ENCODE measurements at regions not wholly inside any gene's neighbourhood (a gene's known extent, or its start where the extent isn't known, plus 50 kb on each side); places are given as distances from the start of the nearest gene placed in this dataset.

GRCh38 chr2:144944546-144945220 is 424.8 kb upstream of the ZEB2 start:
- H3K9me3 ChIP-seq = no peaks in the 10 kb centered on the region
- intact Hi-C loops (cut with DNase I) = no loop called here
- no peak overlapping the region for H3K27ac ChIP-seq
- ATAC-seq (no peak), DNase-seq (no peak)
- no peak for TF ChIP-seq CTCF (IDR thresholded peaks at IDR 0.05)
- H3K27me3 ChIP-seq (ENCODE audit: insufficient read depth in 3 of 3, low read length in 2 of 3) = peaks cover 0 to 2% (median 0%) of the 10 kb centered on the region in 3 donors
- 87 to 90% (median 88%) methylated on average over 5 of the region's 5 CpGs for WGBS, 3 donors
- H3K4me1 ChIP-seq = no peaks in the 10 kb centered on the region
- no peaks in the 10 kb centered on the region for H3K36me3 ChIP-seq (ENCODE audit: insufficient read depth in 1 of 2, low read depth in 1 of 2)
- H3K4me3 ChIP-seq = no peak overlapping the region

GRCh38 chr2:144943986-144944385 is 424.1 kb upstream of the ZEB2 start:
- DNase-seq (no peak), ATAC-seq (no peak)
- no peak for TF ChIP-seq CTCF (IDR thresholded peaks at IDR 0.05)
- no peaks in the 10 kb centered on the region for H3K9me3 ChIP-seq
- H3K4me3 ChIP-seq = no peak overlapping the region
- H3K27me3 ChIP-seq (ENCODE audit: insufficient read depth in 3 of 3, low read length in 2 of 3) = peaks cover 0 to 2% (median 0%) of the 10 kb centered on the region in 3 donors
- no peaks in the 10 kb centered on the region for H3K36me3 ChIP-seq (ENCODE audit: insufficient read depth in 1 of 2, low read depth in 1 of 2)
- H3K27ac ChIP-seq = no peak overlapping the region
- H3K4me1 ChIP-seq = no peaks in the 10 kb centered on the region
- intact Hi-C loops (cut with DNase I) = no loop called here
- 20 to 42% (median 37%) methylated on average over 2 of the region's 2 CpGs for WGBS, 3 donors

GRCh38 chr2:144943293-144943941 is 423.5 kb upstream of the ZEB2 start:
- no peak for ATAC-seq
- H3K36me3 ChIP-seq (ENCODE audit: insufficient read depth in 1 of 2, low read depth in 1 of 2) = no peaks in the 10 kb centered on the region
- peaks cover 0 to 2% (median 0%) of the 10 kb centered on the region in 3 donors for H3K27me3 ChIP-seq (ENCODE audit: insufficient read depth in 3 of 3, low read length in 2 of 3)
- no peak overlapping the region for H3K27ac ChIP-seq
- no peak for DNase-seq
- H3K4me3 ChIP-seq = no peak overlapping the region
- no peak for TF ChIP-seq CTCF (IDR thresholded peaks at IDR 0.05)
- H3K9me3 ChIP-seq = no peaks in the 10 kb centered on the region
- H3K4me1 ChIP-seq = no peaks in the 10 kb centered on the region
- WGBS, 3 donors = 50 to 56% (median 52%) methylated on average over 5 of the region's 5 CpGs
- intact Hi-C loops (cut with DNase I) = no loop called here

DNA sequence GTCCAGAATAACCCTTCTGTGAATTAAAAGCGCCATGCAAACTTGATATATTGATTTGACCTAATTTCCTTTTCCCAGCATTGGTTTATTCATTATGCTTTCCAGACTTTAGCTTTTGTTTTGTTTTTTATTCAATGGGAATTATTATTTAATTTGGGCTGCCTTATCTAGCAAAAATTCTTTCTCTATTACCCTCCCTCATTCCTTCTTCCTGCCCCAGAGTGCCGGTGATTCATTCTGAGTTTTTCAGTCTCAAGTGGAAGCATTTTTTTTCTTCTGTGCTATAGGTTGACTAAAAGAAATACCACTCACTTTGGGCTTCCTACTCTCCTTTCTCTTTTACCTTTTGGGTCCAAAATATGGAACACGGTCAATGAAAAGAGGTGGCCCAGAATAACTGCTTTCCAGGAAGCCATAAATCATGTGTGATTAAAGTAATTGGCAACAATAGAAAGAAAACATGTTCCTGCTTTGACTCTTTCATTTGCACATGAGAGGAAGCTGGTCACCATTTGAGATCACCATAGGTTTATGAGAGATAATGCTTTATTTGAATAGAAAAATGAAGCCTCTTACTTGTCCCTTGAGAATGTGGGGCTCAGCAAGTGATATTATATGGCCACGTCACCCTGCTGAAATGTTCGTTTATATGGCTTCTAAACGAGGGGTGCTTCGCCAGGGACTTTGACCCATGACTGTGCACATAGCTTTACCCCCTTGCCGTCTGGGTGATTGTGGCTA is 422.8 kb upstream of the ZEB2 start:
- TF ChIP-seq CTCF (IDR thresholded peaks at IDR 0.05) = no peak
- DNase-seq = no peak
- Histone ChIP-seq H3K4me3 (no peak overlapping the region), H3K27ac (no peak overlapping the region), H3K36me3 (ENCODE audit: insufficient read depth in 1 of 2, low read depth in 1 of 2) (no peaks in the 10 kb centered on the region), H3K9me3 (no peaks in the 10 kb centered on the region), H3K27me3 (ENCODE audit: insufficient read depth in 3 of 3, low read length in 2 of 3) (peaks cover 0 to 2% (median 0%) of the 10 kb centered on the region in 3 donors), H3K4me1 (no peaks in the 10 kb centered on the region)
- no peak for ATAC-seq
- intact Hi-C loops (cut with DNase I) = no loop called here
- WGBS, 3 donors = 52 to 66% (median 62%) methylated on average over 8 of the region's 8 CpGs

Measured in psoas muscle (tissue), 7 donors.